ENCODE measurements at regions not wholly inside any gene's neighbourhood (a gene's known extent, or its start where the extent isn't known, plus 50 kb on each side); places are given as distances from the start of the nearest gene placed in this dataset.

DNA sequence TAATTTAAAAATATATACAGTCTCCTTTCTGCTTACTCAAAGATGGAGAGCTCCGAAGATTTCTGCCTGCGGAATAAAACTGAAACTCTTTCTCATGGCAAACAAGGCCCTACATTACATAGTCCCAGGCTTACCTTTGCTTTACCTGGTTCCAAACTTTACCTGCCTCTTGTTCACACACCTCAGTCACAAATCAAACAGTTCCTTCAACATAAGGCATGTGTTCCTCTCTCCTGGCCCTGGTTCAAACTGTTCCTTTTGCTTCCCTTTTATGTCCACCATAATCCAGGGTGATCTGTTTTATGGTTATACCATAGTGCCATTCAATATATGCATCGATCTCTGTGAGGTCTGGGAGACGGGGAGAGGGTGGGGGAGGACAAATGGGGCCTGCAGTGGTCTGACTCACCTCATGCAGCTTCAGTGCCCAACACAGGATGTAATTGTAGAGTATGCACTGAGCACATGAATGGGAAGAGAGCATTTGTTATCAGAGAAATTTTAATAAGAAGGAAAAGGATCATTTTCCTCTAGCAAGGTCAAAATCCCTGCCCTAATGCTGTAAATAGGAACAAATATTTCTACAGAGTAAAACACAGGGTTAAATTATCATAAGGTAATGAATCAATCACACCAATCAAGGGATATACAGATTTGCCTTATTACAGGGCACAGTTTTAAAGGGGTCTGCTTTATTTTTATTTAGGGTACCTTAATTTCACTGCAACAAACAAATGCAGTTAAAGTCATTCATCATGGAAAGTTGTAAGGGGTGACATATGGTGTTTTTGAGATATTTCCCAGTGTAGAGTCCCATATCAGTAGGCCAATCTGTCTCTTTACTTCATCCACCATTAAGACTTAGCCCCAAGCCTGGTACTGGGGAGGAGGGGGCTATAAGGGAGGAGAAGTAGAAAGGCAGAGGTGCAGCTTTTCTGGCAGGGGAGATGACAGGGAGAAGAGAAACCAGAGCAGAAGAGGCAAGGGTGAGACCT, 88.8 kb upstream of the PDE1C start:
- DNase-seq (no peak), ATAC-seq (no peak)
- Mint-ChIP-seq H3K4me3 (no peak overlapping the region), H3K27me3 (no peaks in the 10 kb centered on the region), H3K36me3 (ENCODE audit: low read depth) (no peaks in the 10 kb centered on the region), H3K9me3 (no peaks in the 10 kb centered on the region), H3K27ac (no peak overlapping the region), H3K4me1 (ENCODE audit: low read depth) (no peaks in the 10 kb centered on the region)
- CTCF ChIA-PET: no interaction called here
- intact Hi-C loops (cut with micrococcal nuclease): no loop called here
- POLR2A ChIA-PET: no interaction called here
- TF ChIP-seq, protein P1, sequence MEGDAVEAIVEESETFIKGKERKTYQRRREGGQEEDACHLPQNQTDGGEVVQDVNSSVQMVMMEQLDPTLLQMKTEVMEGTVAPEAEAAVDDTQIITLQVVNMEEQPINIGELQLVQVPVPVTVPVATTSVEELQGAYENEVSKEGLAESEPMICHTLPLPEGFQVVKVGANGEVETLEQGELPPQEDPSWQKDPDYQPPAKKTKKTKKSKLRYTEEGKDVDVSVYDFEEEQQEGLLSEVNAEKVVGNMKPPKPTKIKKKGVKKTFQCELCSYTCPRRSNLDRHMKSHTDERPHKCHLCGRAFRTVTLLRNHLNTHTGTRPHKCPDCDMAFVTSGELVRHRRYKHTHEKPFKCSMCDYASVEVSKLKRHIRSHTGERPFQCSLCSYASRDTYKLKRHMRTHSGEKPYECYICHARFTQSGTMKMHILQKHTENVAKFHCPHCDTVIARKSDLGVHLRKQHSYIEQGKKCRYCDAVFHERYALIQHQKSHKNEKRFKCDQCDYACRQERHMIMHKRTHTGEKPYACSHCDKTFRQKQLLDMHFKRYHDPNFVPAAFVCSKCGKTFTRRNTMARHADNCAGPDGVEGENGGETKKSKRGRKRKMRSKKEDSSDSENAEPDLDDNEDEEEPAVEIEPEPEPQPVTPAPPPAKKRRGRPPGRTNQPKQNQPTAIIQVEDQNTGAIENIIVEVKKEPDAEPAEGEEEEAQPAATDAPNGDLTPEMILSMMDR (IDR thresholded peaks at IDR 0.05): no peak

GRCh38 chr7:32158076-32158475, 87.9 kb upstream of the PDE1C start:
- DNase-seq (no peak), ATAC-seq (no peak)
- intact Hi-C loops (cut with micrococcal nuclease): no loop called here
- H3K27ac Mint-ChIP-seq: no peak overlapping the region
- ChIA-PET CTCF (no interaction called here), POLR2A (no interaction called here)
- TF ChIP-seq, protein P1 (IDR thresholded peaks at IDR 0.05): no peak
- no peaks in the 10 kb centered on the region for H3K36me3 Mint-ChIP-seq (ENCODE audit: low read depth)
- no peaks in the 10 kb centered on the region for H3K9me3 Mint-ChIP-seq
- no peak overlapping the region for H3K4me3 Mint-ChIP-seq
- no peaks in the 10 kb centered on the region for H3K27me3 Mint-ChIP-seq
- no peaks in the 10 kb centered on the region for H3K4me1 Mint-ChIP-seq (ENCODE audit: low read depth)

- TF ChIP-seq, protein P1 (IDR thresholded peaks at IDR 0.05): no peak
- no peaks in the 10 kb centered on the region for H3K27me3 Mint-ChIP-seq
- ChIA-PET POLR2A (no interaction called here), CTCF (no interaction called here)
- H3K4me1 Mint-ChIP-seq (ENCODE audit: low read depth): no peaks in the 10 kb centered on the region
- no peaks in the 10 kb centered on the region for H3K36me3 Mint-ChIP-seq (ENCODE audit: low read depth)
- ATAC-seq (no peak), DNase-seq (no peak)
- H3K27ac Mint-ChIP-seq: no peak overlapping the region
- no peaks in the 10 kb centered on the region for H3K9me3 Mint-ChIP-seq
- H3K4me3 Mint-ChIP-seq: no peak overlapping the region
- intact Hi-C loops (cut with micrococcal nuclease): no loop called here
Measured at GRCh38 chr7:32155712-32156111, 85.5 kb upstream of the PDE1C start.

DNA sequence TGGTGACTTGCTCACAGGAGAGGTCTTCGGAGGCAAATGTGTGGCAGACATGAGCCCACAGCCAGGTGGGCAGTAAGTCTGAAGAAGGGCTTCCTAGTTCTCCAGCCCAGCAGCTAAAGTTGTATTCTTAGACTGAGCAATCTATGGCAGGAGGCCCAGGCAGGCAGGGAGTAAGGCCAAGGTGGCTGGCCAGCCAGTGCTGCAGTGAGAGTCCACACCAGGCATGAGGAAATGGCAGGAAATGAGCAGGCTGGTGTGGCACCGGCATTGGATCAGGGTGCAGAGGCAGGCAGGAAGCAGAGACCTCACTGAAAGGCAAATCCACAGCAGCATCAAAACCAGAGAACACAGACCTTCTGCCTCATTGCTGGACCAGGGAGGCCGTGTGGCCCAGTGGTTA, 84.6 kb upstream of the PDE1C start:
- DNase-seq (no peak), ATAC-seq (no peak)
- Mint-ChIP-seq H3K36me3 (ENCODE audit: low read depth) (no peaks in the 10 kb centered on the region), H3K4me1 (ENCODE audit: low read depth) (no peaks in the 10 kb centered on the region), H3K9me3 (no peaks in the 10 kb centered on the region), H3K4me3 (no peak overlapping the region), H3K27ac (no peak overlapping the region), H3K27me3 (no peaks in the 10 kb centered on the region)
- ChIA-PET POLR2A (no interaction called here), CTCF (no interaction called here)
- intact Hi-C loops (cut with micrococcal nuclease): no loop called here
- TF ChIP-seq, protein P1 (IDR thresholded peaks at IDR 0.05): no peak

DNA sequence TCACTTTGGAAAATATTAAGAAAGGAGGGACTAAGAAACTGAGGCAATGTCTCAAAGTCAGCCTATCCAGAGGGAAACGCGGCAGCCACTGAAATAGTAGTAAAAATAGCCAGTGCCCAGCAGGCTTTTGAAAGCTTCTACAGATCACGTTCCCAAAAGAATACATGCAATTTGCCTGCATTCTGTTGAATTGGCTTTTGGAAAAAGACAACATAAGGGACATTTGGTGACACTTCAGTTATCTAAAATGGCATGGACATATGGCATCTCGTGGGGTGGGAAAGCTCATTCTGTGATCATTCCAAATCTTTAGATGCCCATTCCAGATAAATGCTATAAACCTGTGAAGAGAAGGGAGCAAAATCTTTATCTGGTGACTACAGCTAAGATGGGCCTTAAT, 82.8 kb upstream of the PDE1C start:
- H3K4me3 Mint-ChIP-seq: no peak overlapping the region
- no peaks in the 10 kb centered on the region for H3K9me3 Mint-ChIP-seq
- intact Hi-C loops (cut with micrococcal nuclease): no loop called here
- TF ChIP-seq, protein P1 (IDR thresholded peaks at IDR 0.05): no peak
- DNase-seq (no peak), ATAC-seq (no peak)
- H3K36me3 Mint-ChIP-seq (ENCODE audit: low read depth): no peaks in the 10 kb centered on the region
- H3K27me3 Mint-ChIP-seq: no peaks in the 10 kb centered on the region
- ChIA-PET POLR2A (no interaction called here), CTCF (no interaction called here)
- no peak overlapping the region for H3K27ac Mint-ChIP-seq
- H3K4me1 Mint-ChIP-seq (ENCODE audit: low read depth): no peaks in the 10 kb centered on the region

All from activated CD8-positive, alpha-beta T cell treated with anti-CD3 and anti-CD28 coated beads for 36 hours (primary cell).